ENCODE measurements at regions not wholly inside any gene's neighbourhood (a gene's known extent, or its start where the extent isn't known, plus 50 kb on each side); places are given as distances from the start of the nearest gene placed in this dataset.
"Not testable (repeated sequence)": the region's sequence is repeated elsewhere in the genome, so short reads cannot be mapped to it uniquely, and the experiment has no call there.

- ATAC-seq (no peak), DNase-seq (no peak)
- Mint-ChIP-seq H3K27ac (no peak overlapping the region), H3K9me3 (peaks cover 10% of the 10 kb centered on the region), H3K27me3 (no peaks in the 10 kb centered on the region), H3K36me3 (ENCODE audit: low read depth) (no peaks in the 10 kb centered on the region), H3K4me1 (ENCODE audit: low read depth) (no peaks in the 10 kb centered on the region), H3K4me3 (no peak overlapping the region)
- intact Hi-C loops (cut with micrococcal nuclease), result no loop called here
- TF ChIP-seq, protein P1, sequence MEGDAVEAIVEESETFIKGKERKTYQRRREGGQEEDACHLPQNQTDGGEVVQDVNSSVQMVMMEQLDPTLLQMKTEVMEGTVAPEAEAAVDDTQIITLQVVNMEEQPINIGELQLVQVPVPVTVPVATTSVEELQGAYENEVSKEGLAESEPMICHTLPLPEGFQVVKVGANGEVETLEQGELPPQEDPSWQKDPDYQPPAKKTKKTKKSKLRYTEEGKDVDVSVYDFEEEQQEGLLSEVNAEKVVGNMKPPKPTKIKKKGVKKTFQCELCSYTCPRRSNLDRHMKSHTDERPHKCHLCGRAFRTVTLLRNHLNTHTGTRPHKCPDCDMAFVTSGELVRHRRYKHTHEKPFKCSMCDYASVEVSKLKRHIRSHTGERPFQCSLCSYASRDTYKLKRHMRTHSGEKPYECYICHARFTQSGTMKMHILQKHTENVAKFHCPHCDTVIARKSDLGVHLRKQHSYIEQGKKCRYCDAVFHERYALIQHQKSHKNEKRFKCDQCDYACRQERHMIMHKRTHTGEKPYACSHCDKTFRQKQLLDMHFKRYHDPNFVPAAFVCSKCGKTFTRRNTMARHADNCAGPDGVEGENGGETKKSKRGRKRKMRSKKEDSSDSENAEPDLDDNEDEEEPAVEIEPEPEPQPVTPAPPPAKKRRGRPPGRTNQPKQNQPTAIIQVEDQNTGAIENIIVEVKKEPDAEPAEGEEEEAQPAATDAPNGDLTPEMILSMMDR (IDR thresholded peaks at IDR 0.05), result no peak
- ChIA-PET CTCF (no interaction called here), POLR2A (no interaction called here)
These were observed 636.7 kb downstream of the NR2F1-AS1 start for GRCh38 chr5:92944337-92944736.

- no peak overlapping the region for H3K4me3 Mint-ChIP-seq
- TF ChIP-seq, protein P1 (IDR thresholded peaks at IDR 0.05), result no peak
- no peaks in the 10 kb centered on the region for H3K27me3 Mint-ChIP-seq
- no peaks in the 10 kb centered on the region for H3K36me3 Mint-ChIP-seq (ENCODE audit: low read depth)
- no peak overlapping the region for H3K27ac Mint-ChIP-seq
- ChIA-PET POLR2A (no interaction called here), CTCF (no interaction called here)
- no peak for DNase-seq
- intact Hi-C loops (cut with micrococcal nuclease), result no loop called here
- ATAC-seq, result no peak
- no peaks in the 10 kb centered on the region for H3K4me1 Mint-ChIP-seq (ENCODE audit: low read depth)
- H3K9me3 Mint-ChIP-seq, result peaks cover 3% of the 10 kb centered on the region
These were observed 638.3 kb downstream of the NR2F1-AS1 start for GRCh38 chr5:92942762-92943161.

DNA sequence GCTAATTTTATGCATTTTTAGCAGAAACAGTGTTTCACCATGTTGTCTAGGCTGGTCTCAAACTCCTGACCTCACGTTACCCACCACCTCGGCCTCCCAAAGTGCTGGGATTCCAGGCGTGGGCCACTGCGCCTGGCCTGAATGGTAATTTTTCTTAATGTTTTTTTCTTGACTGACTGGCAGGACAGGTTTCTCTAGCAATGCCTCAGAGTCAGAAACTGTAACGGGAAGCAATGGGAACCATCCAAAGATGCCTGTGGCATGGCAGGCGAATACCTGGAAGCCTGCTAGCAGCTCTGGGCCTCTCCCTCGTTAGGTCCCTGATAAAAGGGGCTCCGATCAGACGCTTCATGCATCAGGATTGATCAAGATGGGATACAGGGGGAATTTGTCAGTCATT, 639.2 kb downstream of the NR2F1-AS1 start:
- H3K9me3 Mint-ChIP-seq, result no peaks in the 10 kb centered on the region
- no peaks in the 10 kb centered on the region for H3K36me3 Mint-ChIP-seq (ENCODE audit: low read depth)
- no peaks in the 10 kb centered on the region for H3K27me3 Mint-ChIP-seq
- DNase-seq (no peak), ATAC-seq (no peak)
- no peak overlapping the region for H3K27ac Mint-ChIP-seq
- H3K4me1 Mint-ChIP-seq (ENCODE audit: low read depth), result no peaks in the 10 kb centered on the region
- intact Hi-C loops (cut with micrococcal nuclease), result no loop called here
- ChIA-PET POLR2A (no interaction called here), CTCF (no interaction called here)
- TF ChIP-seq, protein P1 (IDR thresholded peaks at IDR 0.05), result no peak
- H3K4me3 Mint-ChIP-seq, result no peak overlapping the region

GRCh38 chr5:92939428-92939827, 641.6 kb downstream of the NR2F1-AS1 start:
- H3K4me3 Mint-ChIP-seq, result no peak overlapping the region
- TF ChIP-seq, protein P1 (IDR thresholded peaks at IDR 0.05), result no peak
- ChIA-PET POLR2A (no interaction called here), CTCF (no interaction called here)
- ATAC-seq (no peak), DNase-seq (no peak)
- no peak overlapping the region for H3K27ac Mint-ChIP-seq
- intact Hi-C loops (cut with micrococcal nuclease), result no loop called here
- no peaks in the 10 kb centered on the region for H3K27me3 Mint-ChIP-seq
- no peaks in the 10 kb centered on the region for H3K36me3 Mint-ChIP-seq (ENCODE audit: low read depth)
- no peaks in the 10 kb centered on the region for H3K9me3 Mint-ChIP-seq
- no peaks in the 10 kb centered on the region for H3K4me1 Mint-ChIP-seq (ENCODE audit: low read depth)

DNA sequence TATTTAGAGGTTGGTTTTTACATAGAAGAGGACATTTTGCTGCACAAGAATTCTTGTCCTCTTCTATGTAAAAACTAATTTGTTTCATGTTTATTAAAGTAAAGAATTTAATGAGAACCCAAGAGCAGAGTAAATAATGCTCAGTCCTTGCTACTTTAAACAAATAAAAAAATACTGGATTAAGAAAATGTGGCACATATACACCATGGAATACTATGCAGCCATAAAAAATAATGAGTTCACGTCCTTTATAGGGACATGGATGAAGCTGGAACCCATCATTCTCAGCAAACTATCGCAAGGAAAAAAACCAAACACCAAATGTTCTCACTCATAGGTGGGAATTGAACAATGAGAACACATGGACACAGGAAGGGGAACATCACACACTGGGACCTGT, 643.6 kb downstream of the NR2F1-AS1 start:
- ATAC-seq; POLR2A ChIA-PET; H3K4me3 Mint-ChIP-seq; H3K27me3 Mint-ChIP-seq; H3K4me1 Mint-ChIP-seq (ENCODE audit: low read depth); CTCF ChIA-PET; H3K36me3 Mint-ChIP-seq (ENCODE audit: low read depth); intact Hi-C loops (cut with micrococcal nuclease); H3K27ac Mint-ChIP-seq; DNase-seq; H3K9me3 Mint-ChIP-seq: not testable (repeated sequence)

- H3K27me3 Mint-ChIP-seq, result no peaks in the 10 kb centered on the region
- ChIA-PET POLR2A (no interaction called here), CTCF (no interaction called here)
- H3K9me3 Mint-ChIP-seq, result no peaks in the 10 kb centered on the region
- intact Hi-C loops (cut with micrococcal nuclease), result no loop called here
- no peak overlapping the region for H3K4me3 Mint-ChIP-seq
- ATAC-seq (no peak), DNase-seq (no peak)
- H3K36me3 Mint-ChIP-seq (ENCODE audit: low read depth), result no peaks in the 10 kb centered on the region
- no peaks in the 10 kb centered on the region for H3K4me1 Mint-ChIP-seq (ENCODE audit: low read depth)
- H3K27ac Mint-ChIP-seq, result no peak overlapping the region
- TF ChIP-seq, protein P1 (IDR thresholded peaks at IDR 0.05), result no peak
These were observed 651.0 kb downstream of the NR2F1-AS1 start for GRCh38 chr5:92930057-92930456.

All from activated CD8-positive, alpha-beta T cell treated with anti-CD3 and anti-CD28 coated beads for 36 hours (primary cell).